ENCODE measurements at regions not wholly inside any gene's neighbourhood (a gene's known extent, or its start where the extent isn't known, plus 50 kb on each side); places are given as distances from the start of the nearest gene placed in this dataset.

DNA sequence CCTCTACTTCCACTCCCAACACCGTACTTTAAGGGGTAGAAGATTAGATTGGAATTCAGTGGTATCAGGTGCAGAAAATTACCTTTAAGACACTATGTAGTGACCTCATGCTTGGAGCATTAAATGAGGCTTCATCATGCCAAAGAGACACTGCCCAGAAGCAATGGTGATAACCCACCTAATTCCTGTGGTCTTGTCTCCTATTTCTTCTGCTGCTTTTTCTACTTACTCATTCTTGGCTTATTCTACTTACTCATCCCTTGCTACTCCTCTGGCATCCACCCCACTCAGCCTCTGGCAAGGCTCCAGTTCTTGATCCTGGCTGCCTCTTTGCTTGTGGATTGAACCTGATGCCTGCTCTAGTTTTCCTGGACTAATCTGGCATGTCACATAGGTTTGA is 62.3 kb upstream of the ADAMTS3 start:
- TF ChIP-seq, protein P1, sequence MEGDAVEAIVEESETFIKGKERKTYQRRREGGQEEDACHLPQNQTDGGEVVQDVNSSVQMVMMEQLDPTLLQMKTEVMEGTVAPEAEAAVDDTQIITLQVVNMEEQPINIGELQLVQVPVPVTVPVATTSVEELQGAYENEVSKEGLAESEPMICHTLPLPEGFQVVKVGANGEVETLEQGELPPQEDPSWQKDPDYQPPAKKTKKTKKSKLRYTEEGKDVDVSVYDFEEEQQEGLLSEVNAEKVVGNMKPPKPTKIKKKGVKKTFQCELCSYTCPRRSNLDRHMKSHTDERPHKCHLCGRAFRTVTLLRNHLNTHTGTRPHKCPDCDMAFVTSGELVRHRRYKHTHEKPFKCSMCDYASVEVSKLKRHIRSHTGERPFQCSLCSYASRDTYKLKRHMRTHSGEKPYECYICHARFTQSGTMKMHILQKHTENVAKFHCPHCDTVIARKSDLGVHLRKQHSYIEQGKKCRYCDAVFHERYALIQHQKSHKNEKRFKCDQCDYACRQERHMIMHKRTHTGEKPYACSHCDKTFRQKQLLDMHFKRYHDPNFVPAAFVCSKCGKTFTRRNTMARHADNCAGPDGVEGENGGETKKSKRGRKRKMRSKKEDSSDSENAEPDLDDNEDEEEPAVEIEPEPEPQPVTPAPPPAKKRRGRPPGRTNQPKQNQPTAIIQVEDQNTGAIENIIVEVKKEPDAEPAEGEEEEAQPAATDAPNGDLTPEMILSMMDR (IDR thresholded peaks at IDR 0.05; ENCODE audit: low read depth, low read length, poor library complexity, severe bottlenecking) = no peak
- no peak for TF ChIP-seq EZH2phosphoT487 (IDR thresholded peaks at IDR 0.05; ENCODE audit: borderline replicate concordance, low read length)
